ENCODE measurements at regions not wholly inside any gene's neighbourhood (a gene's known extent, or its start where the extent isn't known, plus 50 kb on each side); places are given as distances from the start of the nearest gene placed in this dataset.
"Not testable (repeated sequence)": the region's sequence is repeated elsewhere in the genome, so short reads cannot be mapped to it uniquely, and the experiment has no call there.

GRCh38 chr13:53266757-53267156, 238.1 kb downstream of the OLFM4 start:
- Histone ChIP-seq H3K79me2 (ENCODE audit: control insufficient read depth, insufficient read depth, low read length, unreplicated experiment) (no peaks in the 10 kb centered on the region), H3K36me3 (ENCODE audit: insufficient read depth, low read length) (no peaks in the 10 kb centered on the region), H3K4me1 (ENCODE audit: control insufficient read depth, insufficient read depth, low read length, unreplicated experiment) (no peaks in the 10 kb centered on the region), H3K27me3 (ENCODE audit: insufficient read depth, low read length) (no peaks in the 10 kb centered on the region), H3K4me3 (ENCODE audit: low read depth, low read length) (no peak overlapping the region), H3K27ac (ENCODE audit: low read depth, low read length) (no peak overlapping the region), H2AFZ (ENCODE audit: low read length, unreplicated experiment) (no peak overlapping the region)

GRCh38 chr13:53269634-53270033, 241.0 kb downstream of the OLFM4 start:
- H3K36me3 ChIP-seq (ENCODE audit: insufficient read depth, low read length), result no peaks in the 10 kb centered on the region
- no peak overlapping the region for H3K4me3 ChIP-seq (ENCODE audit: low read depth, low read length)
- H3K79me2 ChIP-seq (ENCODE audit: control insufficient read depth, insufficient read depth, low read length, unreplicated experiment), result no peaks in the 10 kb centered on the region
- H3K4me1 ChIP-seq (ENCODE audit: control insufficient read depth, insufficient read depth, low read length, unreplicated experiment), result no peaks in the 10 kb centered on the region
- H3K27ac ChIP-seq (ENCODE audit: low read depth, low read length), result no peak overlapping the region
- no peaks in the 10 kb centered on the region for H3K27me3 ChIP-seq (ENCODE audit: insufficient read depth, low read length)
- H2AFZ ChIP-seq (ENCODE audit: low read length, unreplicated experiment), result no peak overlapping the region

GRCh38 chr13:53272873-53273272, 244.3 kb downstream of the OLFM4 start:
- H2AFZ ChIP-seq (ENCODE audit: low read length, unreplicated experiment), result no peak overlapping the region

GRCh38 chr13:53276265-53276664, 247.7 kb downstream of the OLFM4 start:
- H2AFZ ChIP-seq (ENCODE audit: low read length, unreplicated experiment), result no peak overlapping the region
- no peaks in the 10 kb centered on the region for H3K27me3 ChIP-seq (ENCODE audit: insufficient read depth, low read length)
- no peaks in the 10 kb centered on the region for H3K4me1 ChIP-seq (ENCODE audit: control insufficient read depth, insufficient read depth, low read length, unreplicated experiment)
- no peak overlapping the region for H3K4me3 ChIP-seq (ENCODE audit: low read depth, low read length)
- no peak overlapping the region for H3K27ac ChIP-seq (ENCODE audit: low read depth, low read length)
- no peaks in the 10 kb centered on the region for H3K79me2 ChIP-seq (ENCODE audit: control insufficient read depth, insufficient read depth, low read length, unreplicated experiment)
- H3K36me3 ChIP-seq (ENCODE audit: insufficient read depth, low read length), result no peaks in the 10 kb centered on the region

More at GRCh38 chr13:53272873-53273272, 244.3 kb downstream of the OLFM4 start:
- H3K27me3 ChIP-seq (ENCODE audit: insufficient read depth, low read length), result no peaks in the 10 kb centered on the region
- H3K4me3 ChIP-seq (ENCODE audit: low read depth, low read length), result no peak overlapping the region
- H3K36me3 ChIP-seq (ENCODE audit: insufficient read depth, low read length), result no peaks in the 10 kb centered on the region
- H3K27ac ChIP-seq (ENCODE audit: low read depth, low read length), result no peak overlapping the region
- no peaks in the 10 kb centered on the region for H3K4me1 ChIP-seq (ENCODE audit: control insufficient read depth, insufficient read depth, low read length, unreplicated experiment)
- no peaks in the 10 kb centered on the region for H3K79me2 ChIP-seq (ENCODE audit: control insufficient read depth, insufficient read depth, low read length, unreplicated experiment)

GRCh38 chr13:53281677-53282076, 253.1 kb downstream of the OLFM4 start:
- Histone ChIP-seq H3K4me1 (ENCODE audit: control insufficient read depth, insufficient read depth, low read length, unreplicated experiment) (no peaks in the 10 kb centered on the region), H3K27me3 (ENCODE audit: insufficient read depth, low read length) (no peaks in the 10 kb centered on the region), H2AFZ (ENCODE audit: low read length, unreplicated experiment) (no peak overlapping the region), H3K36me3 (ENCODE audit: insufficient read depth, low read length) (no peaks in the 10 kb centered on the region), H3K27ac (ENCODE audit: low read depth, low read length) (no peak overlapping the region), H3K79me2 (ENCODE audit: control insufficient read depth, insufficient read depth, low read length, unreplicated experiment) (no peaks in the 10 kb centered on the region), H3K4me3 (ENCODE audit: low read depth, low read length) (no peak overlapping the region)

DNA sequence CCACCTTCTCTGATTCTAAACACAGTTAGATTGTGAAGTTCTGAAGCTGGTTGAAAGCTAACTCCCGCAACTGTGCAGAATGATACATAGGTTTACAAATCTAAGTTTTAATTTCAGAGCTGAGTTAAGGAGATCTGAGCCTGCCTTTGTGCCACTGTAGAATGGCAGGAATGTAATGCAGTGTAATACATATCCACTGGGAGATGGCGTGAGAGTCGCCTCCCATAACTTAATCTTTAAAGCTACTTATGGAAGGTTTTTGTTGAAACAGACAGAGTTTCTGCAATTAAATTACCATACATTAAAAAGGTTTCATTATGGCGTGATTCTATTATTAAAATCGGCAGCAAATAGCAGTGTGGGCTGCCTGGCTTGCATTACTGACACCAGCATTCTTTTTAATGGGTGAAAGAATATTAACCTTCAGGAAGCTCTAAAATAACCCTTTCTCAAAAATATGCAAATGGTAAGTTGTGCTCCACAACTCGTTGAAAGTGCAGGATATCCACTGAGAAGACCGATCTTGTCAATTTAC, 257.4 kb downstream of the OLFM4 start:
- Histone ChIP-seq H3K4me3 (ENCODE audit: low read depth, low read length) (no peak overlapping the region), H3K27ac (ENCODE audit: low read depth, low read length) (no peak overlapping the region), H2AFZ (ENCODE audit: low read length, unreplicated experiment) (no peak overlapping the region), H3K79me2 (ENCODE audit: control insufficient read depth, insufficient read depth, low read length, unreplicated experiment) (no peaks in the 10 kb centered on the region), H3K27me3 (ENCODE audit: insufficient read depth, low read length) (no peaks in the 10 kb centered on the region), H3K36me3 (ENCODE audit: insufficient read depth, low read length) (no peaks in the 10 kb centered on the region), H3K4me1 (ENCODE audit: control insufficient read depth, insufficient read depth, low read length, unreplicated experiment) (no peaks in the 10 kb centered on the region)

- Histone ChIP-seq H2AFZ (ENCODE audit: low read length, unreplicated experiment) (no peak overlapping the region), H3K79me2 (ENCODE audit: control insufficient read depth, insufficient read depth, low read length, unreplicated experiment) (no peaks in the 10 kb centered on the region), H3K4me1 (ENCODE audit: control insufficient read depth, insufficient read depth, low read length, unreplicated experiment) (no peaks in the 10 kb centered on the region), H3K27me3 (ENCODE audit: insufficient read depth, low read length) (no peaks in the 10 kb centered on the region), H3K4me3 (ENCODE audit: low read depth, low read length) (no peak overlapping the region), H3K27ac (ENCODE audit: low read depth, low read length) (no peak overlapping the region), H3K36me3 (ENCODE audit: insufficient read depth, low read length) (no peaks in the 10 kb centered on the region)
Measured at GRCh38 chr13:53298396-53298795, 269.8 kb downstream of the OLFM4 start.

GRCh38 chr13:53301449-53301848, 272.8 kb downstream of the OLFM4 start:
- H3K79me2 ChIP-seq (ENCODE audit: control insufficient read depth, insufficient read depth, low read length, unreplicated experiment), result no peaks in the 10 kb centered on the region
- no peak overlapping the region for H3K27ac ChIP-seq (ENCODE audit: low read depth, low read length)
- no peak overlapping the region for H2AFZ ChIP-seq (ENCODE audit: low read length, unreplicated experiment)
- no peak overlapping the region for H3K4me3 ChIP-seq (ENCODE audit: low read depth, low read length)
- H3K36me3 ChIP-seq (ENCODE audit: insufficient read depth, low read length), result no peaks in the 10 kb centered on the region
- H3K4me1 ChIP-seq (ENCODE audit: control insufficient read depth, insufficient read depth, low read length, unreplicated experiment), result no peaks in the 10 kb centered on the region
- no peaks in the 10 kb centered on the region for H3K27me3 ChIP-seq (ENCODE audit: insufficient read depth, low read length)

DNA sequence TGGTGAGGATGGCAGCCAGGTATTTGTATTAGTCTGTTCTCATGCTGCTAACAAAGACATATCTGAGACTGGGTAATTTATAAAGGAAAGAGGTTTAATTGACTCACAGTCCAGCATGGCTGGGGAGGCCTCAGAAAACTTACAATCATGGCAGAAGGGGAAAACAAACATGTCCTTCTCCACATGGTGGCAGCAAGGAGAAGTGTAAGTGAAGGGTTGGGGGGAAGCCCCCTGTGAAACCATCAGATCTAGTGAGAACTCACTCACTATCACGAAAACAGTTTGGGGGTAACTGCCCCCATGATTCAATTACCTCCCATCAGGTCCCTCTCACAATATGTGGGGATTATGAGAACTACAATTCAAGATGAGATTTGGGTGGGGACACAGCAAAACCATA, 276.8 kb downstream of the OLFM4 start:
- H3K4me3 ChIP-seq (ENCODE audit: low read depth, low read length); H2AFZ ChIP-seq (ENCODE audit: low read length, unreplicated experiment); H3K4me1 ChIP-seq (ENCODE audit: control insufficient read depth, insufficient read depth, low read length, unreplicated experiment); H3K27me3 ChIP-seq (ENCODE audit: insufficient read depth, low read length); H3K36me3 ChIP-seq (ENCODE audit: insufficient read depth, low read length); H3K79me2 ChIP-seq (ENCODE audit: control insufficient read depth, insufficient read depth, low read length, unreplicated experiment); H3K27ac ChIP-seq (ENCODE audit: low read depth, low read length): not testable (repeated sequence)

GRCh38 chr13:53310786-53311185, 282.2 kb downstream of the OLFM4 start:
- Histone ChIP-seq H3K79me2 (ENCODE audit: control insufficient read depth, insufficient read depth, low read length, unreplicated experiment) (no peaks in the 10 kb centered on the region), H2AFZ (ENCODE audit: low read length, unreplicated experiment) (no peak overlapping the region), H3K27me3 (ENCODE audit: insufficient read depth, low read length) (no peaks in the 10 kb centered on the region), H3K4me1 (ENCODE audit: control insufficient read depth, insufficient read depth, low read length, unreplicated experiment) (no peaks in the 10 kb centered on the region), H3K4me3 (ENCODE audit: low read depth, low read length) (no peak overlapping the region), H3K27ac (ENCODE audit: low read depth, low read length) (no peak overlapping the region), H3K36me3 (ENCODE audit: insufficient read depth, low read length) (no peaks in the 10 kb centered on the region)

DNA sequence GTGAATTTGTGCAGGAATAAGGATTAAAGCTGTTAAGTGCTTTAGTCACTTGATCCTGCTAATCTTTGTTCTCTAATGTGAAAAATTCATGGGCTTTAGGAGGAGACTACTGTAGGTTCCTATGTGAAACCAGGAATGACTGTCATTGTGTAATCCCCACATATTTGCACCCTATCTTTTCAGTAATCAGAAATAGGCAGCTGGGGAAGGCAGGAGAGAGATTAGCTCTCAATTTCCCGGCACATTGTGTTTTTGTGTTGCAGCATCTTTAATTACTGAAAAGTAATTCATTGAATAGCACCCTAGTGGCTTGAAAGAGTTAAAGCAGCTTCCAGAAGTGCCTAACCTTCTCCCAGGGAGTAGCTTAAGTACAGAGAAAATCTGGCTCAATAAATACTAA, 282.9 kb downstream of the OLFM4 start:
- H3K36me3 ChIP-seq (ENCODE audit: insufficient read depth, low read length), result no peaks in the 10 kb centered on the region
- H3K4me3 ChIP-seq (ENCODE audit: low read depth, low read length), result no peak overlapping the region
- no peaks in the 10 kb centered on the region for H3K79me2 ChIP-seq (ENCODE audit: control insufficient read depth, insufficient read depth, low read length, unreplicated experiment)
- no peak overlapping the region for H2AFZ ChIP-seq (ENCODE audit: low read length, unreplicated experiment)
- no peaks in the 10 kb centered on the region for H3K4me1 ChIP-seq (ENCODE audit: control insufficient read depth, insufficient read depth, low read length, unreplicated experiment)
- no peak overlapping the region for H3K27ac ChIP-seq (ENCODE audit: low read depth, low read length)
- no peaks in the 10 kb centered on the region for H3K27me3 ChIP-seq (ENCODE audit: insufficient read depth, low read length)
